Umbilical cord (tissue), 1 donor: ENCODE measurements at regions not wholly inside any gene's neighbourhood (a gene's known extent, or its start where the extent isn't known, plus 50 kb on each side); places are given as distances from the start of the nearest gene placed in this dataset.

ENCODE experiments used
- DNase-seq: peaks from one replicate; pipeline ENCODE4 v3.0.0-alpha.2; 2015; ENCODE audit warnings: low spot score

- DNase-seq = no peak
Observed at GRCh38 chr1:115233598-115233997, 104.5 kb downstream of the NGF start.

- DNase-seq = no peak
Observed at GRCh38 chr1:115230281-115230680, 107.8 kb downstream of the NGF start.

- no peak for DNase-seq
Observed at GRCh38 chr1:115229016-115229415, 109.0 kb downstream of the NGF start.

- DNase-seq = no peak
Observed at GRCh38 chr1:115228191-115228590, 109.9 kb downstream of the NGF start.

GRCh38 chr1:115227346-115228082 lies 110.5 kb downstream of the NGF start:
- peak; percentile 22 for DNase-seq

DNA sequence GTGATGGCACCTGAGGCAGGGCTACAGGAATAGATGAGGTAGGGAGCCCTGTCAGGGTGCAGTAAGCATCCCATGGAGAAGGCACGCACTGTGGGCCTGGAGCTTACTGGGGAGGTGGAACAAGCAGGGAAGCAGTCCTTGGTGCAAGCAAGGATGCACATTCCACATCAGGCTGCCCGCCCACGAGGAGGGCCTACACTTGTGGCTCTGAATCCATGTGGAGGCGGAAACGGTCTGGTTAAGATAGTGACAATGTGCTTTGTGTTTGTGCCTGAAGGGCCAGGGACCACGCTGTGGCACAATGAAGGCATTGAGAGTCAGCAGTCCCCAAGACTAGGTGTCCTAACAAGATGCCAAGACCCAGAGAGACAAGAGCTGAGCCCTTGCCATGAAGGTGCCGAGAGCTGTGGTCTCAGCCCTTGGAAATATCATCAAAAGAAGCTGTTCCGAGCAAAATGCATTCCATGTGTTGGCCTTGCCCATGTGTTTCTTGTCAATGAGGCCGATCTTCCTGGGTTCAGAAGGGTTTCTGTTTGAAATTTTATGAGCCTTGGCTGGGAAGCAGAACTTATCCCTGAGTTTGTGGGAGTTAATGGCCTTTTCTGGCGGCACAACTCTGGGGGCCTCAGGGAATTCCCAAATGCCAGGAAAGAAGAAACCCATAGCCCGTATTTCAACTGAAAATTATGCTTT lies 111.9 kb downstream of the NGF start:
- DNase-seq = no peak

- no peak for DNase-seq
Observed at GRCh38 chr1:115224636-115225035, 113.4 kb downstream of the NGF start.

DNA sequence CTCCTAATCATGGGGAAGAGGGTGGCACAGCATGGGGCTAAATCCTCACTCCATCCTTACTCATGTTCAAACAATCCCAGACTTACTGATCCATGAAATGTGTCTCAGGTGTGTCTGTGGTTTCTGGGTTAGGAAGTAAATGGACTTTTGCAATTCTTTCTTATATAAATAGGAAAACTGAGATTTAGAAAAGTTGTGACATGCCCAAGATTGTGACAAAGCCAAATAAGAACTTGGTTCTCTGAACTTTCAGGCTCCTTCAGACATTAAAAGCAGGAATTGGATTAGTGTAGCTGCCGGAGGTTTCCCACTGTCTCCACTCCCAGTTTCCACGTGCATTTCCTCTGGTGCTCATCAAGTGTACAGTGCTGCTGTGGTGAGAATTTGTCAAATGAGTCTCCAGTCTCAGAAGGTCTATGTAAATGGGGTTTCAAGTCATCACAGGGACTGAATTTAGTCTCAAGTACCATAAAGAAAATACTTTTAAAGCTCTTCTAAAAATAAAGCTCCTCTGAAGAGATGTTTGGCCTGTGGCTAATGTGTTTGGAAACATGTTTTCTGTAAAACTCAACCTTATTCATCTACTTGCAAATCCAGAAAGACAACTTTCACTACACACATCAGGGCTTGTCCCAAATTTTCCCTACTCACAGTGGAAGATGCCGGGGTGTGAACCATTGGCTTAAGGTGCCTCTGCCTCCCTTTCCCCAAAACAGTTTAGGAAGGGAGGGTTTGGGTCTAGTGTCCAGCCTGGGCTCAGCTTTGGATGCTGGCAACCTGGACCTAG lies 115.2 kb downstream of the NGF start:
- no peak for DNase-seq

GRCh38 chr1:115220340-115221270 lies 117.4 kb downstream of the NGF start:
- DNase-seq = no peak

GRCh38 chr1:115219927-115220326 lies 118.1 kb downstream of the NGF start:
- DNase-seq = no peak

GRCh38 chr1:115218699-115219098 lies 119.3 kb downstream of the NGF start:
- no peak for DNase-seq

- no peak for DNase-seq
Observed at GRCh38 chr1:115218034-115218405, 120.0 kb downstream of the NGF start.

DNA sequence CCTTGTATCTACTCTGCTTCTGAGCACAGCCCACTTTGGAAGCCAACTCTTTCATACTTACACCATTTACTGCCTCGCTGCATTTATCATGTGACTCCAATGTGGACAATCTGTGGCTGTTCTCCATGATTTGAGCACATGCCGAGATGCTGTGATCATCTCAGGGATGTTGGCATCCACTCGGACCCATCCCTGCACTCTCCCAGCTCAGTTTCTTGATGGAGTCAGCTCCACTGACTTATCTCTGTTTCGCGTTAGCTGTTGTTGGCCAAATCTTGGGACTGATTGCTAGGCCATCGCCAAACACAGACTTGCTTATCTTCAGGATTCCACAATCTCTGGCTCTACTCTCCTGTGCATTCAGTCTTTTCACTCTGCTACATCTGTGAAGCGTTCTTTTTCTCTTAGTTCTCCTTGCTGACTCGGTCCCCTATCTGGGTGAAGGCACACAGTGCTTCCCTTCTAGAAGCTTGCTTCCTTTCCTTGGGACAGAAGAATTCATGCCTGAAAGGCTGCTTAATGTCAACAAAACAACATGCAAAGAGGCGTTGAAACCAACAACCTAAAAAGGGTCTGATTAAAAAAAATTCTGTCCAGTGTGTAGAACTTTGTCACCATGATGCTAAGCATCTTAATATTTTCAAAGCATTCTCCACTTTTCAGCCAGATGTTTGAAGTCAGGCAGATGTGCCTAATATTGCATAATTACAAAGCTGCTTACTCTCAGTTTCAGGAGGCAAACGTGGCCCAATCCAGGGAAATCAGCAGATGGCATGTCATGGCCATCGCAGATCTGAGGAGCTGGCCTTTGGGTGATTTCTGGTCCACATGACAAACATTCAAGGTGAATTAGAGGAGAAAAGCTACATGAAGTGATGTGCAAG lies 120.7 kb downstream of the NGF start:
- no peak for DNase-seq

DNA sequence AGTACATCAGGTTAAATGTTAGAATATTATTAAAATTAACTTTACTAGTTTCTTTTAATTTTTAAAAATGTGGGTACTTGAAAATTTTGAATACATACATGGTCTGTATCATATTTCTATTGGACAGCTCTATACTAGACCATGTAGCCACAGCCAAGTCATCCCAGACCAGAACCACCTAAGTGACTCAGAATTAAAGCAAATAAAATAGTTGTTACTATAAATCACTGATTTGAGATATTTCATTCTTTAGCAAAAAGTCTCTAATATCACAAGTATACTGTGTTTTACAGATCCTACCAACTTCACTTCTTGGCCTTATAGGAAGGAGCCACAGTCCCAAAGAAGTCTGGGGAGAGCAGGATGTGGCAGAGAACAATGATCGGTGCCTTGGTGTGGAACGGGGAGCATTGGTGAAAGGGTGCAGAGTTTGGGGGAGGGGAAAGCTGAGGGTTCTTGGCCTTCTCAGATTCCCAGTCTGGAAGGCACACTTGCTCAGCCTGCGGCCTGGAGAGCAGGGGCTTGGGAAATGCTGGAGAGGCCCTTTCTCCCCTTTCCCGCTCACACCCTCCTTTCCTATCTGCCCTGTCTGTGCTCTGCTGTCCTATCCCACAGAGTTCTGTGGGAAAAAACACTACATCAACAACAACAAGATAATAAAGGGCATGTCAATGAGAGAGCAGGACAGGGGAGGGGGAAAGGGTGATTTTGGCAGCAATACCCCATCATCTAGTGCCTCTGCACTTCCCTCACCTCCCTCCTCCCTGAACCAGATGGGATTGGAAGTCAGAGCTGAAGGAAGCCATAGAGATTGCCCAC lies 122.1 kb downstream of the NGF start:
- DNase-seq = no peak

DNA sequence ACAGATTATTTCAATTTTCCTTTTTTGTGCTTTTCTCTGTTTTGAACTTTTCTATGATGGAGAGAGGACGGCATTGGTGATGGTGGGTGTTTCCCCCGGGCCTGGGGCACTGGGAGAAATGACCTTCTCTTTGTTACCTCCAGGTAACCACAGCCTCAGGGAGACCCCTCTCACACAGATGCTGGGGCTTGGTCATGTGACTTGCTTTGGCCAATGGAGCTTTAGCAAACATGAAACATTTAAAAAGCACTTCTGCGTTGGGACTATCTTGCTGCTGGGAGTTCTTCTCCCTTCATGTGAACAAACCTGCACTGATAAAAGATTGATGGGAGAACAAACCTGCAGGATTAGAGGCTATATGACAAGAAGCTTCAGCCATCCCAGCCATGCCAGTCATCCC lies 122.9 kb downstream of the NGF start:
- DNase-seq = no peak

GRCh38 chr1:115214098-115214497 lies 124.0 kb downstream of the NGF start:
- no peak for DNase-seq

- no peak for DNase-seq
Observed at GRCh38 chr1:115213130-115213529, 123.8 kb upstream of the TSPAN2 start.

DNA sequence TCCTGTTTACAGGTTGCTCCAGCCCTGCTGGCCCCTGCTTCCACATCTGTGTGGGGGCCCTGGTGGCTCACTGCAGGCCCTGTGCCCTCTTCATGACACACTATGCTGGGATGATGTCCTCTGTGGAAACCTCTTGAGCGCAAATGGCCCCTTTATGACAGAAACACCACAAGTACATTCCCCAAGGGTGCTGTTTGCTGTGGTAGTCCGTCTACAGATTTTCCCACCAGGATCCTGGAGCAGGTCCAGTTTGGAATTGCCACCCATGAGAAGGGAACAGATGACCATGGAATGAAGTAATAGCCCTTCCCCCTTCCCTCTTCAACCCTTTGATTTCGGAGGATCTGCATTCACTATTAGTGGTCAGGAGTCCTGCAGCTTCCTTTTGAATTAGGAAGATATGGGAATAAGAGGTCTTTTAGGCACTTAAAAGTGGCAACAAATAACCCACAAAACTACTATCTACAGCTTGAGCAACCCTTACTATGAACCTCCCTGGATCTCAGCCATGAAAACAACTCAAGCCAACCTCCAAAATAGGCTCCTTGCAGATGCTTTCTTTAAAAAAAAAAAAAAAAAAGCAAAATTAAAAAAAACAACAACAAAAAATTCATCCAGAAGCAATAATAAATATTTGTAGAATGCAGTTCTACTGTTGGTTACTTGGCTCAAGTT lies 121.9 kb upstream of the TSPAN2 start:
- no peak for DNase-seq

DNA sequence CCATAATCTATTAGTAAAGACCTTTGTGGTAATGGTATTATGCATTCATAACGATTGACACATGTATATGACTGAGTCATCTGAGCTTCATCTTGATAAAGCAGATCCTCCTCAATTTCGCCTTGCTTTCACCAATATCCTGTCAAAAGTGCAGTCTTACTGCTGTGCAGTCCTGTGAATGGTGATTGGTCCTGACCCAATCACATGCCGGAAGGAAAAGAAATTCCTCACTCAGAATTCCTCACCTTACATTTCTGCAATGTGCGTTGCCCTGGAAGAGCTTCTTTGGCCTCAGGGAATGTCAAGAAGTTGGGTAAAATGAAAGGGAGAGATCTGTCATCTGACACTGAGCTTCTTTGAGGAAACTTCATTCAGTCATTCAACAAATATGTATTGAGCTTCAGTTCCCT lies 121.0 kb upstream of the TSPAN2 start:
- DNase-seq = peak; percentile 32
